ENCODE measurements at regions not wholly inside any gene's neighbourhood (a gene's known extent, or its start where the extent isn't known, plus 50 kb on each side); places are given as distances from the start of the nearest gene placed in this dataset.

- Histone ChIP-seq H3K4me3 (ENCODE audit: control insufficient read depth in 2 of 3, extremely low read depth in 1 of 3, insufficient read depth in 2 of 3, low read depth in 1 of 3, low read length in 3 of 3) (no peak overlapping the region), H3K36me3 (ENCODE audit: control insufficient read depth in 2 of 2, extremely low read depth in 1 of 2, insufficient read depth in 2 of 2, low read length in 2 of 2) (no peaks in the 10 kb centered on the region), H3K27me3 (ENCODE audit: control insufficient read depth, extremely low read depth, insufficient read depth, low read length) (no peaks in the 10 kb centered on the region), H4K20me1 (ENCODE audit: control insufficient read depth, extremely low read depth, insufficient read depth, low read length) (no peaks in the 10 kb centered on the region), H3K4me1 (ENCODE audit: control insufficient read depth, extremely low read depth, insufficient read depth, low read length) (peaks cover 31% of the 10 kb centered on the region), H3K4me2 (ENCODE audit: control insufficient read depth, extremely low read depth, insufficient read depth, low read depth, low read length) (no peak overlapping the region), H2AFZ (ENCODE audit: control insufficient read depth, low read length) (no peak overlapping the region), H3K27ac (ENCODE audit: control insufficient read depth, insufficient read depth, low read length) (no peak overlapping the region), H3K9me1 (ENCODE audit: control insufficient read depth, extremely low read depth, insufficient read depth, low read length) (no peaks in the 10 kb centered on the region), H3K9me3 (ENCODE audit: control insufficient read depth, low read depth, low read length) (no peaks in the 10 kb centered on the region), H3K9ac (ENCODE audit: control insufficient read depth, extremely low read depth, insufficient read depth, low read length) (no peak overlapping the region), H3K79me2 (ENCODE audit: control insufficient read depth, insufficient read depth, low read length) (no peaks in the 10 kb centered on the region)
- TF ChIP-seq, protein P1, sequence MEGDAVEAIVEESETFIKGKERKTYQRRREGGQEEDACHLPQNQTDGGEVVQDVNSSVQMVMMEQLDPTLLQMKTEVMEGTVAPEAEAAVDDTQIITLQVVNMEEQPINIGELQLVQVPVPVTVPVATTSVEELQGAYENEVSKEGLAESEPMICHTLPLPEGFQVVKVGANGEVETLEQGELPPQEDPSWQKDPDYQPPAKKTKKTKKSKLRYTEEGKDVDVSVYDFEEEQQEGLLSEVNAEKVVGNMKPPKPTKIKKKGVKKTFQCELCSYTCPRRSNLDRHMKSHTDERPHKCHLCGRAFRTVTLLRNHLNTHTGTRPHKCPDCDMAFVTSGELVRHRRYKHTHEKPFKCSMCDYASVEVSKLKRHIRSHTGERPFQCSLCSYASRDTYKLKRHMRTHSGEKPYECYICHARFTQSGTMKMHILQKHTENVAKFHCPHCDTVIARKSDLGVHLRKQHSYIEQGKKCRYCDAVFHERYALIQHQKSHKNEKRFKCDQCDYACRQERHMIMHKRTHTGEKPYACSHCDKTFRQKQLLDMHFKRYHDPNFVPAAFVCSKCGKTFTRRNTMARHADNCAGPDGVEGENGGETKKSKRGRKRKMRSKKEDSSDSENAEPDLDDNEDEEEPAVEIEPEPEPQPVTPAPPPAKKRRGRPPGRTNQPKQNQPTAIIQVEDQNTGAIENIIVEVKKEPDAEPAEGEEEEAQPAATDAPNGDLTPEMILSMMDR (optimal IDR thresholded peaks at IDR 0.05 in 1 of 3, IDR thresholded peaks at IDR 0.05 in 1 of 3, conservative IDR thresholded peaks at IDR 0.05 in 1 of 3; ENCODE audit: extremely low read depth in 1 of 3, insufficient read depth in 2 of 3, low read length in 3 of 3), result no peak
- TF ChIP-seq EZH2 (IDR thresholded peaks at IDR 0.05; ENCODE audit: low read length), result no peak
- DNase-seq (ENCODE audit: low read depth, low spot score) (no peak), FAIRE-seq (no peak)
- dilution Hi-C loops (cut with MboI; ENCODE audit: extremely low pct_ligation_motif_present, low sequenced_read_pairs), result no loop called here
Measured at GRCh38 chr16:85398688-85399582, 214.2 kb upstream of the GSE1 start.

DNA sequence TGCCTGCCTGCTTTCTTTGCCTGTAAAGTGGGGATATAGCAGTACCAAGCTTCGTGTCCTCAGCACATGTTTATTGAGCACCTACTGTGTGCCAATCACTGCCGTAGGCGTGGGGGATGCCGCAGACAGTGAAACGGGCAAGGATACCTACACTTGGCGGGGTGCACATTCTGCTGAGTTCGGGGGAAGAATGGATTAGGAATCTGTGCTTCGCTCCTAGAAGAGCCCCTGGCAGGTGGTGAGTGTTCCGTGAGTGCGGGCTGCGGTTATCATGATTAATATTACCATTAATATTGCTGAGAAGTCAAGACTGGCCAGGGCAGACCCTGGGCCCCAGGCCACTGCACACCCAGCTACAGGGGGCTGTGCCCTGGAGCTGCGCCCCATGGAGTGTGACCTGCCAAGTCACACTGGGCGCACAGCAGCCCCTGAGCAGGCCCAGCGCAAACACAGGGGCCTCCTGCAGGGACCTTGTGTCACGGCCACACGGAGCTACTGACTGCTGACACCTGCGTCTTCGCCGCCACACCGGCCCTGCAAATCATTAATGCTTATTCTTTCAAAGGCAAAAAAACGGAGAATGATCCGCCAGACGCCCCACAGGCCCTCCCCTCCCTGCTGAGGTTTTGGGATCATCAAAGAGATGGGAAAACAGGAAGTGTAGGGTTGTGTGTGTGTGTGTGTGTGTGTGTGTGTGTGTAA, 213.4 kb upstream of the GSE1 start:
- Histone ChIP-seq H4K20me1 (ENCODE audit: control insufficient read depth, extremely low read depth, insufficient read depth, low read length) (no peaks in the 10 kb centered on the region), H3K79me2 (ENCODE audit: control insufficient read depth, insufficient read depth, low read length) (no peaks in the 10 kb centered on the region), H3K27ac (ENCODE audit: control insufficient read depth, insufficient read depth, low read length) (no peak overlapping the region), H3K9me3 (ENCODE audit: control insufficient read depth, low read depth, low read length) (no peaks in the 10 kb centered on the region), H3K4me2 (ENCODE audit: control insufficient read depth, extremely low read depth, insufficient read depth, low read depth, low read length) (no peak overlapping the region), H3K4me3 (ENCODE audit: control insufficient read depth in 2 of 3, extremely low read depth in 1 of 3, insufficient read depth in 2 of 3, low read depth in 1 of 3, low read length in 3 of 3) (no peak overlapping the region), H3K27me3 (ENCODE audit: control insufficient read depth, extremely low read depth, insufficient read depth, low read length) (no peaks in the 10 kb centered on the region), H3K9me1 (ENCODE audit: control insufficient read depth, extremely low read depth, insufficient read depth, low read length) (no peaks in the 10 kb centered on the region), H3K9ac (ENCODE audit: control insufficient read depth, extremely low read depth, insufficient read depth, low read length) (no peak overlapping the region), H2AFZ (ENCODE audit: control insufficient read depth, low read length) (no peak overlapping the region), H3K4me1 (ENCODE audit: control insufficient read depth, extremely low read depth, insufficient read depth, low read length) (peaks cover 28% of the 10 kb centered on the region), H3K36me3 (ENCODE audit: control insufficient read depth in 2 of 2, extremely low read depth in 1 of 2, insufficient read depth in 2 of 2, low read length in 2 of 2) (no peaks in the 10 kb centered on the region)
- DNase-seq (ENCODE audit: low read depth, low spot score), result no peak
- dilution Hi-C loops (cut with MboI; ENCODE audit: extremely low pct_ligation_motif_present, low sequenced_read_pairs), result no loop called here
- TF ChIP-seq, protein P1 (optimal IDR thresholded peaks at IDR 0.05 in 1 of 3, IDR thresholded peaks at IDR 0.05 in 1 of 3, conservative IDR thresholded peaks at IDR 0.05 in 1 of 3; ENCODE audit: extremely low read depth in 1 of 3, insufficient read depth in 2 of 3, low read length in 3 of 3), result no peak
- TF ChIP-seq EZH2 (IDR thresholded peaks at IDR 0.05; ENCODE audit: low read length), result no peak
- no peak for FAIRE-seq
